Stimulated activated memory B cell treated with anti-CD40 and anti-IgM and Interleukin-4, amounts not matched to agents 10 μg/mL and 1 μg/mL and 100 μg/mL, for 72 hours (primary cell): ENCODE measurements at regions not wholly inside any gene's neighbourhood (a gene's known extent, or its start where the extent isn't known, plus 50 kb on each side); places are given as distances from the start of the nearest gene placed in this dataset.

Source experiments
- ATAC-seq: fragments of 150-1000 bp; cut with Tn5 transposase; 2 replicates; pipeline ENCODE4 v1.10.0; 2021
- H3K27ac Mint-ChIP-seq: one replicate; pipeline ENCODE4 v1.8.0; 2022; ENCODE audit warnings: mild to moderate bottlenecking, mixed read lengths
- H3K27me3 Mint-ChIP-seq: one replicate; pipeline ENCODE4 v1.8.0; 2022; ENCODE audit warnings: mixed read lengths
- H3K36me3 Mint-ChIP-seq: one replicate; pipeline ENCODE4 v1.8.0; 2022; ENCODE audit warnings: mixed read lengths
- H3K4me1 Mint-ChIP-seq: one replicate; pipeline ENCODE4 v1.8.0; 2022; ENCODE audit warnings: mixed read lengths
- H3K4me3 Mint-ChIP-seq: one replicate; pipeline ENCODE4 v1.8.0; 2022; ENCODE audit warnings: mild to moderate bottlenecking, moderate library complexity, mixed read lengths
- H3K9me3 Mint-ChIP-seq: one replicate; pipeline ENCODE4 v1.8.0; 2022; ENCODE audit warnings: mixed read lengths

GRCh38 chr4:151993521-151993920 is 232.7 kb upstream of the GATB start:
- no peaks in the 10 kb centered on the region for H3K36me3 Mint-ChIP-seq

GRCh38 chr4:151992332-151993154 is 231.7 kb upstream of the GATB start:
- H3K36me3 Mint-ChIP-seq: no peaks in the 10 kb centered on the region
- H3K27ac Mint-ChIP-seq: no peak overlapping the region
- no peaks in the 10 kb centered on the region for H3K27me3 Mint-ChIP-seq
- no peak overlapping the region for H3K4me3 Mint-ChIP-seq
- no peaks in the 10 kb centered on the region for H3K4me1 Mint-ChIP-seq
- no peak for ATAC-seq
- H3K9me3 Mint-ChIP-seq: no peaks in the 10 kb centered on the region

More at GRCh38 chr4:151993521-151993920, 232.7 kb upstream of the GATB start:
- Mint-ChIP-seq H3K4me3 (no peak overlapping the region), H3K4me1 (no peaks in the 10 kb centered on the region), H3K27ac (no peak overlapping the region), H3K27me3 (no peaks in the 10 kb centered on the region), H3K9me3 (no peaks in the 10 kb centered on the region)
- no peak for ATAC-seq

GRCh38 chr4:151991884-151992167 is 231.0 kb upstream of the GATB start:
- Mint-ChIP-seq H3K4me1 (no peaks in the 10 kb centered on the region), H3K27ac (no peak overlapping the region), H3K9me3 (no peaks in the 10 kb centered on the region), H3K36me3 (no peaks in the 10 kb centered on the region), H3K4me3 (no peak overlapping the region), H3K27me3 (no peaks in the 10 kb centered on the region)
- no peak for ATAC-seq

GRCh38 chr4:151991001-151991883 is 230.4 kb upstream of the GATB start:
- Mint-ChIP-seq H3K4me3 (no peak overlapping the region), H3K4me1 (no peaks in the 10 kb centered on the region), H3K27ac (no peak overlapping the region), H3K27me3 (no peaks in the 10 kb centered on the region), H3K36me3 (no peaks in the 10 kb centered on the region), H3K9me3 (no peaks in the 10 kb centered on the region)
- ATAC-seq: no peak

- Mint-ChIP-seq H3K27ac (no peak overlapping the region), H3K4me3 (no peak overlapping the region), H3K4me1 (no peaks in the 10 kb centered on the region), H3K9me3 (no peaks in the 10 kb centered on the region), H3K36me3 (no peaks in the 10 kb centered on the region), H3K27me3 (no peaks in the 10 kb centered on the region)
- ATAC-seq: no peak
Measured at GRCh38 chr4:151990201-151990600, 229.4 kb upstream of the GATB start.

GRCh38 chr4:151988591-151988990 is 227.8 kb upstream of the GATB start:
- Mint-ChIP-seq H3K9me3 (no peaks in the 10 kb centered on the region), H3K4me1 (no peaks in the 10 kb centered on the region), H3K27ac (no peak overlapping the region), H3K36me3 (no peaks in the 10 kb centered on the region), H3K27me3 (no peaks in the 10 kb centered on the region), H3K4me3 (no peak overlapping the region)
- no peak for ATAC-seq

GRCh38 chr4:151987606-151988005 is 226.8 kb upstream of the GATB start:
- Mint-ChIP-seq H3K36me3 (no peaks in the 10 kb centered on the region), H3K4me1 (no peaks in the 10 kb centered on the region), H3K27me3 (no peaks in the 10 kb centered on the region), H3K9me3 (no peaks in the 10 kb centered on the region), H3K27ac (no peak overlapping the region), H3K4me3 (no peak overlapping the region)
- no peak for ATAC-seq

- no peak for ATAC-seq
- H3K27me3 Mint-ChIP-seq: no peaks in the 10 kb centered on the region
- no peaks in the 10 kb centered on the region for H3K36me3 Mint-ChIP-seq
- H3K9me3 Mint-ChIP-seq: peaks cover 3% of the 10 kb centered on the region
- H3K4me3 Mint-ChIP-seq: no peak overlapping the region
- no peak overlapping the region for H3K27ac Mint-ChIP-seq
- H3K4me1 Mint-ChIP-seq: no peaks in the 10 kb centered on the region
Measured at GRCh38 chr4:151983854-151984253, 223.0 kb upstream of the GATB start.

GRCh38 chr4:151979819-151980218 is 219.0 kb upstream of the GATB start:
- Mint-ChIP-seq H3K36me3 (no peaks in the 10 kb centered on the region), H3K27me3 (no peaks in the 10 kb centered on the region), H3K9me3 (peaks cover 22% of the 10 kb centered on the region), H3K4me3 (no peak overlapping the region), H3K4me1 (no peaks in the 10 kb centered on the region), H3K27ac (no peak overlapping the region)
- ATAC-seq: no peak

- no peak for ATAC-seq
- Mint-ChIP-seq H3K27ac (no peak overlapping the region), H3K36me3 (no peaks in the 10 kb centered on the region), H3K4me1 (no peaks in the 10 kb centered on the region), H3K27me3 (peaks cover 4% of the 10 kb centered on the region), H3K4me3 (no peak overlapping the region), H3K9me3 (no peaks in the 10 kb centered on the region)
Measured at GRCh38 chr4:151968643-151969042, 207.8 kb upstream of the GATB start.

GRCh38 chr4:151967074-151967473 is 206.3 kb upstream of the GATB start:
- H3K4me3 Mint-ChIP-seq: no peak overlapping the region
- peaks cover 15% of the 10 kb centered on the region for H3K27me3 Mint-ChIP-seq
- H3K27ac Mint-ChIP-seq: no peak overlapping the region
- no peaks in the 10 kb centered on the region for H3K36me3 Mint-ChIP-seq
- H3K4me1 Mint-ChIP-seq: no peaks in the 10 kb centered on the region
- no peaks in the 10 kb centered on the region for H3K9me3 Mint-ChIP-seq
- no peak for ATAC-seq

- Mint-ChIP-seq H3K27ac (no peak overlapping the region), H3K9me3 (no peaks in the 10 kb centered on the region), H3K36me3 (no peaks in the 10 kb centered on the region), H3K4me3 (no peak overlapping the region), H3K27me3 (peaks cover 15% of the 10 kb centered on the region), H3K4me1 (no peaks in the 10 kb centered on the region)
- no peak for ATAC-seq
Measured at GRCh38 chr4:151962138-151962823, 201.5 kb upstream of the GATB start.

GRCh38 chr4:151961456-151961855 is 200.6 kb upstream of the GATB start:
- Mint-ChIP-seq H3K36me3 (no peaks in the 10 kb centered on the region), H3K4me1 (no peaks in the 10 kb centered on the region), H3K27me3 (peaks cover 15% of the 10 kb centered on the region), H3K27ac (no peak overlapping the region), H3K4me3 (no peak overlapping the region), H3K9me3 (no peaks in the 10 kb centered on the region)
- no peak for ATAC-seq

- H3K27me3 Mint-ChIP-seq: peaks cover 15% of the 10 kb centered on the region
- H3K27ac Mint-ChIP-seq: no peak overlapping the region
- no peaks in the 10 kb centered on the region for H3K36me3 Mint-ChIP-seq
- no peak for ATAC-seq
- H3K4me3 Mint-ChIP-seq: no peak overlapping the region
- no peaks in the 10 kb centered on the region for H3K9me3 Mint-ChIP-seq
- no peaks in the 10 kb centered on the region for H3K4me1 Mint-ChIP-seq
Measured at GRCh38 chr4:151960449-151961230, 199.8 kb upstream of the GATB start.

GRCh38 chr4:151957153-151957552 is 196.3 kb upstream of the GATB start:
- Mint-ChIP-seq H3K36me3 (no peaks in the 10 kb centered on the region), H3K27ac (no peak overlapping the region), H3K27me3 (peaks cover 14% of the 10 kb centered on the region), H3K4me1 (no peaks in the 10 kb centered on the region), H3K9me3 (no peaks in the 10 kb centered on the region), H3K4me3 (no peak overlapping the region)
- ATAC-seq: no peak
